ENCODE measurements at regions not wholly inside any gene's neighbourhood (a gene's known extent, or its start where the extent isn't known, plus 50 kb on each side); places are given as distances from the start of the nearest gene placed in this dataset.
A peak's percentile ranks its signal among the peaks of the same experiment; 100 is the strongest.
"Not testable (repeated sequence)": the region's sequence is repeated elsewhere in the genome, so short reads cannot be mapped to it uniquely, and the experiment has no call there.

DNA sequence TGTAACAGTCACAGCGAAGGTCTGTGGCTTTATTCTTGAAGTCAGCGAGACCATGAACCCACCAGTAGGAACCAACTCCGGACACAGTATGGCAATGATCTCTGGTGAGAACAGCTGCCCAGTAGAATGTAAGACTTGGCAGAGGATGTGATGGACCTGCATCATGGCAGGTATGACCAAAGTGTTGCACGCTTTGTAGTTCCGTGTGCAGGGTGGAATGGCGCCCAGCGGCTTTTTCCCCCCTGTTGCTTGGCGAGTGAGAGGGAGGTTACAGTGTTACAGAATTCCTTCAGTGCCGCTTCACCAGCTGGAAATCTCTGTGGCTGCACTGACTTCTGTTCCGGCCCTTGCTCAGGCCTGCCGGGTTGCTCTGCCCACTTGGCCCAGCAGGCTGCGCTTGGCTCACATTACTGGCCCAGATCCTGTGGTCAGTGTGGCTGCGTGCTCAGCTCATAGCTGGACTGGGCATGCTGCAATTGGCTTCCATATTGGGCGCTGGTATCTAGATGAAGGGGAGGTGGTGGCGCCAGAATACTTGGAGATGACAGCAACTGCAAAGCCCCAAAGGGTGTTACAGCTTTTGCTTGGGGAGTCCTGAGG is 148.1 kb upstream of the ZNF658 start:
- not testable (repeated sequence) for DNase-seq, H3K36me3 Mint-ChIP-seq

DNA sequence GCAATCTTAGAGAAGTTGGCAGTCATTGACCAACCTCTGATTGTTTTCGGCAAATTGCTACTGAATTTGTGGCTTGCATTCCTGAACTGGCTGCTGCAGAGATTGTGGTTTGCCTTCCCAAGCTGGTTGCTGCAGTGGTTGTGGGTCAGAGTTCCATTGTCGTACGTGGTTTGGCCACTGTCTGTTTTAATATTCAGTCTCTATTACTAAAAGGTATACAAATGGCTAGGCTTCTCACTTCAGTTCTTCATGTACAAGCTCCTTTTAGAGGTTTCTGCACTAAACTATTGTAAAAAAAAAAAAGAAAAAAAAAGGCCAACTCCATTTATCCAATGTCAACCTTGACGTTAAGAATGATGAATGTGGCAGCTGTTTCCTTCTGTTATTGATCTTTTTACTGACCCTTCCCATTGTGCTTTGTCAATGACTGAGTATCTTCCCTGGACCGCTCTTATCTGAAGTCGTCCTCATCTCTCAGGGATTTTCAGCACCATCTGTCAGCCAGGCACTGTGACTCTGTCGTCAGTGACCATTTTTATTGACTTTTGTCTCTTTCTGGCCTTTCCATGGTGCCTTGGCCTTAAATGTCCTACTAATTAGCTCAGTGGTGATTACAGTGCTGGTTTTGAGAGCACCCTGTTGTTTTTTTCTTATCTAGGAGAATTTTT is 140.6 kb upstream of the ZNF658 start:
- H3K9me3 Mint-ChIP-seq; H3K4me3 Mint-ChIP-seq; CTCF ChIA-PET; H3K27ac Mint-ChIP-seq; H3K4me1 Mint-ChIP-seq; DNase-seq; H3K27me3 ChIP-seq (ENCODE audit: insufficient read depth, low read length, poor library complexity, severe bottlenecking); H3K36me3 Mint-ChIP-seq; H3K27me3 Mint-ChIP-seq; H3K9me3 ChIP-seq (ENCODE audit: low read length); H3K4me3 ChIP-seq (ENCODE audit: low read length); H3K4me1 ChIP-seq (ENCODE audit: insufficient read depth, low read length); H3K27ac ChIP-seq (ENCODE audit: low read depth, low read length); H3K36me3 ChIP-seq (ENCODE audit: insufficient read depth, low read length); POLR2A ChIA-PET: not testable (repeated sequence)

More for the DNA sequence above, 148.1 kb upstream of the ZNF658 start:
- H3K4me3 ChIP-seq (ENCODE audit: low read length); H3K4me1 Mint-ChIP-seq; H3K27ac Mint-ChIP-seq; H3K4me3 Mint-ChIP-seq; POLR2A ChIA-PET; H3K4me1 ChIP-seq (ENCODE audit: insufficient read depth, low read length); H3K36me3 ChIP-seq (ENCODE audit: insufficient read depth, low read length); H3K9me3 Mint-ChIP-seq; H3K27ac ChIP-seq (ENCODE audit: low read depth, low read length); H3K27me3 Mint-ChIP-seq; H3K9me3 ChIP-seq (ENCODE audit: low read length); H3K27me3 ChIP-seq (ENCODE audit: insufficient read depth, low read length, poor library complexity, severe bottlenecking); CTCF ChIA-PET: not testable (repeated sequence)

DNA sequence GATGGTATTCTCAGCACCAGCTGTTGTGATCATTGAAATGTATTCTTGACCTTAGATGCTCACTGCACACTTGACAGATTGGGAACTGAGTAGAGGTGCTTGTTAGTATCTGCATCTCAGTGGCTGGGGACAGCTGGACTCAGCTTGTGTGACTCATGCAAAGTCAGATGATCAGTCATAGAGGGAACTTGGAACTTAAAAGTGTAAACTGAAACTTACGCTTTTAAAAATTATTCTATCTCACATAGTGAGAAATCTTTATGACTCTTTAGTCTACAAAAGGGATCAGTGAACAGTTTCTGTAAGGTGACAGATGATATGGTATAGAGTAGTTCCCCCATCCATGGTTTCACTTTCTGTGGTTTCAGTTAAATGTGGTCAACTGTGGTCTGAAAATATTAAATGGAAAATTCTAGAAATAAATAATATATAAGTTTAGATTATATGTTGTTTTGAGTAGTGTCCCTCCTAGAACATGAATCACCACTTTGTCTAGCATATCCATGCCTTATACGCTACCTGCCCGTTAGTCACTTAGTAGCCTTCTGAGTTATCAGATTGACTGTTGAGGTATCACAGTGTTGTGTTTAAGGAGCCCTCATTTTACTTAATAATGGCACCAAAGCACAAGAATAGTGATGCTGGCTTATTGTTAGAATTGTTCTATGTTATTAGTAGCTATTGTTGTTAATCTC is 135.6 kb upstream of the ZNF658 start:
- H3K27me3 Mint-ChIP-seq; H3K36me3 ChIP-seq (ENCODE audit: insufficient read depth, low read length); POLR2A ChIA-PET; H3K9me3 ChIP-seq (ENCODE audit: low read length); H3K4me1 Mint-ChIP-seq; H3K4me1 ChIP-seq (ENCODE audit: insufficient read depth, low read length); H3K9me3 Mint-ChIP-seq; H3K27me3 ChIP-seq (ENCODE audit: insufficient read depth, low read length, poor library complexity, severe bottlenecking); H3K27ac Mint-ChIP-seq; H3K27ac ChIP-seq (ENCODE audit: low read depth, low read length); H3K36me3 Mint-ChIP-seq; H3K4me3 Mint-ChIP-seq; H3K4me3 ChIP-seq (ENCODE audit: low read length); DNase-seq; CTCF ChIA-PET: not testable (repeated sequence)

DNA sequence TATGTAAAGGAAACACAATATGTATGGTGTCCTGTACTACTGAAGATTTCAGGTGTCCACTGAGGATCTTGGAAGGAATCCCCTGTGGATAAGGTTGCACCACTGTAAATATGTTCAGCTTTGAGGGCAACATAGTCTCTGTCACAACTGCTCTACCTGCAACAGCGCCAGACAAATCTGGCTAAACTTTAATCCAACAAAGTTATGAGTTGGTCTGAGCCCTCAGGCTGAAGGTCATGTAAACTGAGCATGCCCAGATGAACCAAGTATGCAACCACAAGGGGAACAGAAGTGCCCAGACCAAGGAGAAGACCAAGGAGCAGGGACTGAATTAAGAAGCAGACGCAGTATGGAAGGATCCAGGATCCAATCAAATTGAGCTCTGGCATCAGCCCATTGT is 135.0 kb upstream of the ZNF658 start:
- CTCF ChIA-PET; H3K27ac ChIP-seq (ENCODE audit: low read depth, low read length); H3K4me1 Mint-ChIP-seq; H3K27ac Mint-ChIP-seq; H3K9me3 ChIP-seq (ENCODE audit: low read length); H3K4me3 Mint-ChIP-seq; H3K9me3 Mint-ChIP-seq; H3K27me3 Mint-ChIP-seq; H3K36me3 ChIP-seq (ENCODE audit: insufficient read depth, low read length); H3K27me3 ChIP-seq (ENCODE audit: insufficient read depth, low read length, poor library complexity, severe bottlenecking); DNase-seq; H3K4me3 ChIP-seq (ENCODE audit: low read length); H3K36me3 Mint-ChIP-seq; H3K4me1 ChIP-seq (ENCODE audit: insufficient read depth, low read length); POLR2A ChIA-PET: not testable (repeated sequence)

DNA sequence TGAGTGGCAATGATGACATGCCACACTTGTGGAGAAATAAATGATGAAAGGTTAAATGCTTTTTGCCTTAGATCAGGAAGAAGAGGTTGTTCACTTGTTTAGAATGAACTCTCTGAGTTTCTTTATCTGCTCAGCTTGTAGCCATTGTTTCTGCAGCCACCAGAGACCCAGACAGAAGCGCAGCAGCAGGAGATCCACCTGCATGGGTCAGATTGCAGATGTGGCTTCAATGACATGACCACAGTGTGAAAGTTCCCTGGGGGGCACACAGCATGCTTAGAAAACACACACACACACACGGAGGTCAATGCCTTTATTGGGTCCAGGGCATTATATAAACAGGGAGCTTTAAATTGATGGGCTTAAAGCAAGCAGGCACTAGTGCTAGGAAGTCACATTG is 129.0 kb upstream of the ZNF658 start:
- H3K4me3 ChIP-seq (ENCODE audit: low read length); H3K27ac ChIP-seq (ENCODE audit: low read depth, low read length); H3K4me3 Mint-ChIP-seq; DNase-seq; H3K27me3 Mint-ChIP-seq; POLR2A ChIA-PET; H3K9me3 ChIP-seq (ENCODE audit: low read length); H3K27ac Mint-ChIP-seq; H3K4me1 Mint-ChIP-seq; H3K4me1 ChIP-seq (ENCODE audit: insufficient read depth, low read length); H3K27me3 ChIP-seq (ENCODE audit: insufficient read depth, low read length, poor library complexity, severe bottlenecking); H3K36me3 Mint-ChIP-seq; CTCF ChIA-PET; H3K36me3 ChIP-seq (ENCODE audit: insufficient read depth, low read length); H3K9me3 Mint-ChIP-seq: not testable (repeated sequence)

DNA sequence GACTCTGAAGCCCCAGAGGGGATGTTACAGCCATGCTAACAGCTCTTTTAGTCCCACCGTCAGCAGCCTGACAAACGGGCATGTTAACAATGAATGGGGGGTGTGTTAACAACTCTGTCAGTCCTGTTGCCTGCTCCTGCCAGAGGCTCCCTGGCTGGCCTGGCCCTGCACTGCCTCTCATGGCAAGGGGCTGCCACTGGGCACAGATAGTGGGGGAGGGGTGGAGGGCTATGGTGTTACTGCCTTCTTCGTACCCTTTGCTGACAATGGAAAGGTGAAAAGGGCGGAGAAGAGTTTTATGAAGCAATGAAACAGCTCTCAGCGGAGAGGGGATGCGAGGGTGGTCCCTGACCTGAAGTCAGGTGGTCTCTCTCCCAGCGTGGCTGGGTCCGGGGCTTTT is 125.9 kb upstream of the ZNF658 start:
- CTCF ChIA-PET; POLR2A ChIA-PET; H3K27ac Mint-ChIP-seq; H3K27me3 ChIP-seq (ENCODE audit: insufficient read depth, low read length, poor library complexity, severe bottlenecking); H3K36me3 ChIP-seq (ENCODE audit: insufficient read depth, low read length); H3K4me3 ChIP-seq (ENCODE audit: low read length); H3K9me3 ChIP-seq (ENCODE audit: low read length); H3K27me3 Mint-ChIP-seq; H3K4me1 ChIP-seq (ENCODE audit: insufficient read depth, low read length); H3K4me3 Mint-ChIP-seq; H3K36me3 Mint-ChIP-seq; H3K27ac ChIP-seq (ENCODE audit: low read depth, low read length); H3K9me3 Mint-ChIP-seq; H3K4me1 Mint-ChIP-seq: not testable (repeated sequence)
- peak in 1 of 5 donors; percentile 18 for DNase-seq

DNA sequence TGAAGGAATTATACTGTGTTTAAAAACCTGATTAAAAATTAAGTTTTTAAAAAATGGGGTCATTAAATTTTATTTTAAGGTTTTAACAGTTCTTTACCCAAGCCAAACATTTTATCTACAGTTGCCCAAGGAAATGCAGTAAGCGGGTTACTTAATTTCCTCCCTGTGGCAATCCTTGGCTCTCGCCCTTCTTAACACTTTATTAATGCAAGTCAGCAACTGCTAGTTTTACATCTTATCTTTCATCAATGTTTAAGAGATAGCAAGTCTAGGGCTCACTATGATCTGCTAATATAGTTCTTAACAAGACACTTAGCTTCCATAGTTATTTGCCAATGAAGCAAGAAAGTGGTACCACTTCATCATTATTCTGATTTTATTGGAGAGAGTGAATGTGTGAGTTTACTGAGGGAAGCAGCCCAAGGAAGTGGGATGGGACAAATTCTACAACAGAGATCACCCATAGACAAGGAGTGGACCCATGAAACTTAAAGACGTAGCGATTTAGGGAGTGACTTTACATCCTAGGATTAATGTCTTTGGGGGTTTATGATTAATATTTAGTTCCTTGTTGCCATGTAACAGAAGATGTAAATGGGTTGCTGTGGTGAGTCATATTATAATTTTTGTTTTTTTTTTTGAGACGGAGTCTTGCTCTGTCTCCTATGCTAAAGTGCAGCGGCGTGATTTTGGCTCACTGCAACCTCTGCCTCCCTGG is 120.4 kb upstream of the ZNF658 start:
- H3K4me3 Mint-ChIP-seq; H3K9me3 Mint-ChIP-seq; H3K27me3 Mint-ChIP-seq; DNase-seq; POLR2A ChIA-PET; CTCF ChIA-PET; H3K4me1 ChIP-seq (ENCODE audit: insufficient read depth, low read length); H3K27me3 ChIP-seq (ENCODE audit: insufficient read depth, low read length, poor library complexity, severe bottlenecking); H3K4me1 Mint-ChIP-seq; H3K9me3 ChIP-seq (ENCODE audit: low read length); H3K36me3 ChIP-seq (ENCODE audit: insufficient read depth, low read length); H3K27ac Mint-ChIP-seq; H3K27ac ChIP-seq (ENCODE audit: low read depth, low read length); H3K4me3 ChIP-seq (ENCODE audit: low read length); H3K36me3 Mint-ChIP-seq: not testable (repeated sequence)

DNA sequence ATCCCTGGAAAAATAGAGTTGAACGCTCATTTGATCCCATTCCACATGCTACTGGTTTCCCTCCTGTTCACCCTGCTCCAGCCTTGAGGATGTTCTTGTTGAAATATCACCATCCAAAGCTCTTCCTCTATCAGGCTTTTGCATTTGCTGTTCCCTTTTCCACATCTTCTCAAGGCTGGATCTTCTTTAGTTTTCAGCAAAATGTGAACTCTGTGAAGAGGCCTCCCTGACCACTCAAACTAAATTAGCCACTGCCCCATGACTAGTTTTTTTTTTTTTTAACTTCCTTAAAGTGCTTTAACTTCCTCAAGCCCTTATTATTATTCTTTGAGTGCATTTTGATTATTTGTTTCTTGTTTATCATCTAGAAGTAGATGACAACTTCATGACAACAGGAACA is 119.3 kb upstream of the ZNF658 start:
- CTCF ChIA-PET; H3K4me3 Mint-ChIP-seq; H3K27ac Mint-ChIP-seq; H3K27me3 ChIP-seq (ENCODE audit: insufficient read depth, low read length, poor library complexity, severe bottlenecking); POLR2A ChIA-PET; H3K36me3 Mint-ChIP-seq; H3K9me3 Mint-ChIP-seq; H3K4me3 ChIP-seq (ENCODE audit: low read length); H3K36me3 ChIP-seq (ENCODE audit: insufficient read depth, low read length); H3K27ac ChIP-seq (ENCODE audit: low read depth, low read length); H3K9me3 ChIP-seq (ENCODE audit: low read length); DNase-seq; H3K4me1 Mint-ChIP-seq; H3K27me3 Mint-ChIP-seq; H3K4me1 ChIP-seq (ENCODE audit: insufficient read depth, low read length): not testable (repeated sequence)

Measured in CD8-positive, alpha-beta memory T cell (primary cell).